Liver (tissue), 7 donors: ENCODE measurements at regions not wholly inside any gene's neighbourhood (a gene's known extent, or its start where the extent isn't known, plus 50 kb on each side); places are given as distances from the start of the nearest gene placed in this dataset.

ENCODE experiments used
- DNase-seq: peaks from one replicate; pipeline ENCODE4 v3.0.0-alpha.2; 2017; ENCODE audit warnings: low spot score
- H3K27ac ChIP-seq, 2 donors: one replicate each; pipeline ENCODE4 v1.7.0; 2013; ENCODE audit warnings: inconsistent platforms in 2 of 2, low read length in 2 of 2, control low read depth in 1 of 2, low read depth in 1 of 2, mild to moderate bottlenecking in 1 of 2
- H3K27me3 ChIP-seq, 4 donors: one replicate each; pipeline versions ENCODE4 v1.6.1 to v1.7.0; 2013; ENCODE audit warnings: low read length in 3 of 4, inconsistent platforms in 1 of 4, mild to moderate bottlenecking in 1 of 4, moderate library complexity in 1 of 4; ENCODE audit not compliant: control insufficient read depth in 4 of 4, insufficient read depth in 4 of 4
- H3K36me3 ChIP-seq, 4 donors: one replicate each; pipeline versions ENCODE4 v1.6.1 to v1.7.0; 2013; ENCODE audit warnings: low read length in 3 of 4, mild to moderate bottlenecking in 3 of 4, low read depth in 1 of 4, moderate library complexity in 1 of 4; ENCODE audit not compliant: control insufficient read depth in 4 of 4, insufficient read depth in 3 of 4
- H3K4me1 ChIP-seq, 4 donors: one replicate each; pipeline versions ENCODE4 v1.6.1 to v1.7.0; 2013; ENCODE audit warnings: low read length in 3 of 4, mild to moderate bottlenecking in 3 of 4, moderate library complexity in 1 of 4; ENCODE audit not compliant: control insufficient read depth in 4 of 4, insufficient read depth in 4 of 4
- H3K4me3 ChIP-seq, 3 donors: one replicate each; pipeline versions ENCODE4 v1.6.1 to v1.7.0; 2013; ENCODE audit warnings: low read length in 3 of 3, control low read depth in 1 of 3, low read depth in 1 of 3, mild to moderate bottlenecking in 1 of 3
- H3K9ac ChIP-seq, 2 donors: one replicate each; pipeline ENCODE4 v1.7.0; 2013; ENCODE audit warnings: low read length in 2 of 2, mild to moderate bottlenecking in 2 of 2, moderate library complexity in 2 of 2, control low read depth in 1 of 2, low read depth in 1 of 2
- H3K9me3 ChIP-seq, 4 donors: one replicate each; pipeline versions ENCODE4 v1.6.1 to v1.7.0; 2013; ENCODE audit warnings: low read length in 3 of 4; ENCODE audit not compliant: control insufficient read depth in 4 of 4
- CTCF ChIP-seq: fragments of 150-350 bp; IDR thresholded peaks from 2 replicates; pipeline ENCODE4 v1.5.1; 2017; ENCODE audit warnings: improper control_type of control experiment, low read depth, low read length; ENCODE audit not compliant: missing input control
- EGR1 ChIP-seq, 2 donors: IDR thresholded peaks; 2 replicates each; pipeline ENCODE4 v1.6.1; 2016 to 2018; ENCODE audit warnings: antibody characterized with exemption in 2 of 2, low read depth in 2 of 2
- FOXA1 ChIP-seq: IDR thresholded peaks from 2 replicates; pipeline ENCODE4 v1.6.1; 2016; ENCODE audit warnings: antibody characterized with exemption
- FOXA2 ChIP-seq: IDR thresholded peaks from 2 replicates; pipeline ENCODE4 v1.6.1; 2016; ENCODE audit warnings: antibody characterized with exemption
- GABPA ChIP-seq, 2 donors: IDR thresholded peaks in 1 of 2; conservative IDR thresholded peaks in 1 of 2; 2 replicates each; pipeline ENCODE4 v1.6.1; 2016; ENCODE audit warnings: antibody characterized with exemption in 2 of 2, mild to moderate bottlenecking in 1 of 2, moderate library complexity in 1 of 2
- HNF4A ChIP-seq, 2 donors: conservative IDR thresholded peaks; 2 replicates each; pipeline ENCODE4 v1.6.1; 2016; ENCODE audit warnings: antibody characterized with exemption in 2 of 2, mild to moderate bottlenecking in 2 of 2
- HNF4G ChIP-seq: IDR thresholded peaks from 2 replicates; pipeline ENCODE4 v1.6.1; 2016; ENCODE audit warnings: antibody characterized with exemption
- JUND ChIP-seq, 2 donors: IDR thresholded peaks; 2 replicates each; pipeline ENCODE4 v1.6.1; 2016; ENCODE audit warnings: antibody characterized with exemption in 2 of 2
- RAD21 ChIP-seq, 2 donors: IDR thresholded peaks; 2 replicates each; pipeline ENCODE4 v1.6.1; 2016; ENCODE audit warnings: antibody characterized with exemption in 2 of 2, mild to moderate bottlenecking in 2 of 2
- REST ChIP-seq: IDR thresholded peaks from 2 replicates; pipeline ENCODE4 v1.6.1; 2016; ENCODE audit warnings: antibody characterized with exemption, mild to moderate bottlenecking
- RXRA ChIP-seq, 2 donors: IDR thresholded peaks; 2 replicates each; pipeline ENCODE4 v1.6.1; 2017 to 2018; ENCODE audit warnings: antibody characterized with exemption in 2 of 2, mild to moderate bottlenecking in 1 of 2
- SP1 ChIP-seq: IDR thresholded peaks from 2 replicates; pipeline ENCODE4 v1.6.1; 2018; ENCODE audit warnings: antibody characterized with exemption, mild to moderate bottlenecking
- YY1 ChIP-seq: IDR thresholded peaks from 2 replicates; pipeline ENCODE4 v1.6.1; 2016; ENCODE audit warnings: antibody characterized with exemption, mild to moderate bottlenecking
- TF ChIP-seq, protein P1 (sequence below): IDR thresholded peaks from 2 replicates; pipeline ENCODE4 v1.6.1; 2016; ENCODE audit warnings: antibody characterized with exemption
- TF ChIP-seq, protein P2 (sequence below): IDR thresholded peaks from 2 replicates; pipeline ENCODE4 v1.6.1; 2016; ENCODE audit warnings: antibody characterized with exemption
- TF ChIP-seq, protein P3 (sequence below): IDR thresholded peaks from 2 replicates; pipeline ENCODE4 v1.6.1; 2016; ENCODE audit warnings: antibody characterized with exemption
- donor health status: healthy.
- donor health status: healthy.
- donor health status: healthy.
- donor health status: healthy.

GRCh38 chr4:58081356-58081755 is 971.2 kb upstream of the IGFBP7 start:
- no peaks in the 10 kb centered on the region for H3K4me1 ChIP-seq
- no peaks in the 10 kb centered on the region for H3K36me3 ChIP-seq
- no peak overlapping the region for H3K4me3 ChIP-seq
- no peak for DNase-seq
- H3K27ac ChIP-seq: no peak overlapping the region
- TF ChIP-seq FOXA2: no peak
- no peak for TF ChIP-seq REST
- TF ChIP-seq YY1: no peak
- TF ChIP-seq SP1: no peak
- no peak for TF ChIP-seq RXRA (IDR thresholded peaks at IDR 0.05)
- no peak for TF ChIP-seq GABPA (IDR thresholded peaks at IDR 0.05 in 1 of 2, conservative IDR thresholded peaks at IDR 0.05 in 1 of 2)
- TF ChIP-seq, protein P1, sequence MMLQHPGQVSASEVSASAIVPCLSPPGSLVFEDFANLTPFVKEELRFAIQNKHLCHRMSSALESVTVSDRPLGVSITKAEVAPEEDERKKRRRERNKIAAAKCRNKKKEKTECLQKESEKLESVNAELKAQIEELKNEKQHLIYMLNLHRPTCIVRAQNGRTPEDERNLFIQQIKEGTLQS: no peak
- no peak for TF ChIP-seq RAD21 (IDR thresholded peaks at IDR 0.05)
- no peak for TF ChIP-seq JUND (IDR thresholded peaks at IDR 0.05)
- TF ChIP-seq, protein P2, sequence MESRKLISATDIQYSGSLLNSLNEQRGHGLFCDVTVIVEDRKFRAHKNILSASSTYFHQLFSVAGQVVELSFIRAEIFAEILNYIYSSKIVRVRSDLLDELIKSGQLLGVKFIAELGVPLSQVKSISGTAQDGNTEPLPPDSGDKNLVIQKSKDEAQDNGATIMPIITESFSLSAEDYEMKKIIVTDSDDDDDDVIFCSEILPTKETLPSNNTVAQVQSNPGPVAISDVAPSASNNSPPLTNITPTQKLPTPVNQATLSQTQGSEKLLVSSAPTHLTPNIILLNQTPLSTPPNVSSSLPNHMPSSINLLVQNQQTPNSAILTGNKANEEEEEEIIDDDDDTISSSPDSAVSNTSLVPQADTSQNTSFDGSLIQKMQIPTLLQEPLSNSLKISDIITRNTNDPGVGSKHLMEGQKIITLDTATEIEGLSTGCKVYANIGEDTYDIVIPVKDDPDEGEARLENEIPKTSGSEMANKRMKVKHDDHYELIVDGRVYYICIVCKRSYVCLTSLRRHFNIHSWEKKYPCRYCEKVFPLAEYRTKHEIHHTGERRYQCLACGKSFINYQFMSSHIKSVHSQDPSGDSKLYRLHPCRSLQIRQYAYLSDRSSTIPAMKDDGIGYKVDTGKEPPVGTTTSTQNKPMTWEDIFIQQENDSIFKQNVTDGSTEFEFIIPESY: no peak
- TF ChIP-seq EGR1 (IDR thresholded peaks at IDR 0.05; ENCODE audit: low read depth in 2 of 2): no peak
- no peak for TF ChIP-seq CTCF
- no peak for TF ChIP-seq HNF4A (conservative IDR thresholded peaks at IDR 0.05)
- TF ChIP-seq HNF4G: no peak
- TF ChIP-seq, protein P3, sequence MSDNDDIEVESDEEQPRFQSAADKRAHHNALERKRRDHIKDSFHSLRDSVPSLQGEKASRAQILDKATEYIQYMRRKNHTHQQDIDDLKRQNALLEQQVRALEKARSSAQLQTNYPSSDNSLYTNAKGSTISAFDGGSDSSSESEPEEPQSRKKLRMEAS: no peak
- no peak for TF ChIP-seq FOXA1
- no peaks in the 10 kb centered on the region for H3K27me3 ChIP-seq
- no peaks in the 10 kb centered on the region for H3K9me3 ChIP-seq
- H3K9ac ChIP-seq: no peak overlapping the region

DNA sequence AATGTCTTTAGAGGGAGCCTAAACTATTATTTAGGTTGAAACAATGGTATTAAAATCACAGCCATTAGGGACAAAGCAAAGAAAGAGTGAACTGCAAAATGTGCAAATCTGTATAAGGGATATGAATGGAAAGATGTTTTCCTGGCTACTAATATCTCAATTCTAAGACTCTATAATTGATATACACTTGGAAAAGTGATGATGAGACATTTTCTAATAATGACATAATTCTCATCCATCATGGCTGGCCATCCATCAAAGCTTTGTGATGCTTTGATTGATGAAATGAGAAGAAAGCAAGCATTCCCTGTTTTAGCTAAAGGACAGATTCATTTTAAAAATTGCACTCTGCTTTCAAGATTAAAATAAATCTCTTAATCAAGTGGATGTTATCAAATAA is 965.5 kb upstream of the IGFBP7 start:
- DNase-seq: no peak
- no peaks in the 10 kb centered on the region for H3K4me1 ChIP-seq
- no peak overlapping the region for H3K4me3 ChIP-seq
- no peak overlapping the region for H3K9ac ChIP-seq
- H3K27ac ChIP-seq: no peak overlapping the region
- no peaks in the 10 kb centered on the region for H3K9me3 ChIP-seq
- H3K36me3 ChIP-seq: peaks cover 0 to 2% (median 0%) of the 10 kb centered on the region in 4 donors
- H3K27me3 ChIP-seq: peaks cover 0 to 5% (median 0%) of the 10 kb centered on the region in 4 donors
- TF ChIP-seq RAD21 (IDR thresholded peaks at IDR 0.05) (no peak), HNF4G (no peak), HNF4A (conservative IDR thresholded peaks at IDR 0.05) (no peak), REST (no peak)
